ENCODE measurements at regions not wholly inside any gene's neighbourhood (a gene's known extent, or its start where the extent isn't known, plus 50 kb on each side); places are given as distances from the start of the nearest gene placed in this dataset.
A peak's percentile ranks its signal among the peaks of the same experiment; 100 is the strongest.
"Not testable (repeated sequence)": the region's sequence is repeated elsewhere in the genome, so short reads cannot be mapped to it uniquely, and the experiment has no call there.

DNA sequence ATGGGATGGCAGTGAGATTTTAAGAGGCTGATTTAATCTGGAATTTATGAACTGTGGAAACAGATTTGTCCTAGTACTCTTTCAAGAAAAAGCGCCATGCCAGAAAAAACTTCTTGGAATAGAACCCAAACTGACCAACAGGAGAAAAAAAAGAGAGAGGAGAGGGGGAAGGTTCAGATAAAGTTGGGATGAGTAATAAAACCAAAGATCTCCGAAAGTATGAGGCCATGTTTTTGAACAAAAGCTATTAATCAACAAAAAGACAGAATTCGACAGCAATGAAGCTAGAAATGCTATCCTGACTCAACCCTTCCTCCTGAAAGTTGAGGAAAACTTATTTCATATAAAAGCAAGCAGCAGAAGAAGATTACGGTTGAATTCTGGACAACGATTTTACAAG lies 135.5 kb downstream of the CEMIP2 start:
- no peak for DNase-seq

DNA sequence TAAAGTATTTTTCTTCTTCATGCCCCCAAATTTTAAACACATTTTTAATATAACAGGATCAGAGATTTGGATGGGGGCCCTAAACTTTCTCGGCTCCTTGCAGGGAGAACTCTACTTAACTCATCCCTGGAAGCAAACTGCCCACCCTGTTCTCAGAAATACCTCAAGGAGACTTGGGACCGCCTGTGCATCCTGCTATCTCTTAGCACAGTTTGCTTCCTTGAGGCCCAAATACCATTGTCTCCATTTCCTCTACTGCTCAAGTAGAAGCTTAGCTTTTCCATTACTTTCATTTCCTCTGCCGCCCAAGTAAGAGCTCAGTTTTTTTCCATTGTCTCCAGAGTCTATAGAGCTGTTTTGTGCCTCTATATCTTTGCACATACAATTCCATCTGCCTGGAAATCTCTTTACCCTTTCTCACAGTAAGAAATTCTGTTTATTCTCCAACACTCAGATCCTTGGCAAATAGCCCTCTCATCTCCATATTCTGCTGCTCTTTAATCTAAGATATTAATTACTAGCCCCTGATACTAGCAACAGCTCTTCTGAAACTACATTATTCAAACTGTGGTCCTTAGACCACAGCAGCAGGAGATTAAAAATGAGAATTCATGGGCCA lies 137.8 kb downstream of the CEMIP2 start:
- no peak for DNase-seq

DNA sequence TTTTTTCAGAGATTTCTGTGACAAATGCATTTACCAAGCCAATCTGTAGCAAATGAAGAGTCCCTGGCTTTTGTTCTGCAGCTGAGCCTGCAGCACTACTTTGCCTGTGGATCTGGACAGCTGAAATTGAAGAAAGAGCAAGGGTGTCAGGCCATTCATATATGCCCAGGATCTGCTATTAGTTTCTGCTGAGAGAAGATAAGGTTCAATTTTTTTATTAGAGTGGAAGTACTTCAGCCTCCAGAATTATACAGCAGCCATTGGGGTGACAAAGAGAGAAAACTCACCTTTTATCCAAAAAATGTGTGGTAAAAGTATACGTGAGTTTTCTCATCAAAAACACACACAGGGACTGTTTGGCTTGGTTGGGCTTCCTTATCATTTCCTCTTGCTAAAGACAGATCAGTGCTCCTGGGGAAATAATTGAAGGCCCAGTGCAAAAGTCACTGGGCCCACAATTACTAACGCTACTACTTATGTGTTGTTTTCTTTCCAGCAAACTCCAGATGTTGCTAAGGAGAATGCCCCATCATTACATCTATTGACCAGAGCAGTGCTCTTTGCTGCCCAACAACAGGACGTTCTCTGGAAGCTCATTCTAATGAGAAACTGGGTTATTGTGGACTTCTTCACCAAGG lies 138.6 kb downstream of the CEMIP2 start:
- no peak for DNase-seq

DNA sequence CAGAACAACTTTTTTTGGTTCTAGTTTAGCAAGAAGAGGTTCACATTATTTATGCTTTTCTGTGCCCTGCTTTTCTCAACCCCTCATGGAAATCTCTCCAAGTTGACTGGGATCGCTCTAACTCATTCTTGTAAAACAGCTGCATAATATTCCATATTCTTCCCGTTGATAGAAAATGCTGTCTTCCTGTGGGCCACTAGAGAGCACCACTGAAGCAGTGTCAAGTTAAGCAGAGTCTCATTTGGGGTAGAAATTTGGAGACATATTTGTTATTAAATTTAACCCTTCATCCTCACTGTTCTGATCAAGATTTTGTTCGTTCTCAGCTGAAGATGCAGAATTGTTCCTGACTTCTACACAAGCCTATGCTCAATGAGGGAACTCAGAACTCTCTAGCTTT lies 140.1 kb downstream of the CEMIP2 start:
- no peak for DNase-seq

DNA sequence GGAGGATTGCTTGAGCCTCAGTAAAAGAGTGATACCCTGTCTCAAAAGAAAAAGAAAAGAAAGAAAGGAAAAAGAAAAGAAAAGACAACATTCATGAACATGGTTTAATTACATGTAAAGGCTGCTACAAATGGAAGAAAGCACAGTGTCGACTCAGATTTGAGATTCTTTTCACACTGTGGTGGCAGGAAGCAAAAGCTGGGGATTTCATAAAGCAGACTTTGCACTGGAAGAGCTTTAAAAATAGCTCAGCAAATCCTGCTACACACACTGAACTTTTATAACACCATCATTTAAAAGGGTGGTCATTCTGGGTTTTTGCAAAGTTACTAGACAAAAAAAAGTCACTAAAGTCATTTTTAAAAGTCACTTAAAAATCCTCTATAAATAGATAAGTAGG lies 140.8 kb downstream of the CEMIP2 start:
- no peak for DNase-seq

DNA sequence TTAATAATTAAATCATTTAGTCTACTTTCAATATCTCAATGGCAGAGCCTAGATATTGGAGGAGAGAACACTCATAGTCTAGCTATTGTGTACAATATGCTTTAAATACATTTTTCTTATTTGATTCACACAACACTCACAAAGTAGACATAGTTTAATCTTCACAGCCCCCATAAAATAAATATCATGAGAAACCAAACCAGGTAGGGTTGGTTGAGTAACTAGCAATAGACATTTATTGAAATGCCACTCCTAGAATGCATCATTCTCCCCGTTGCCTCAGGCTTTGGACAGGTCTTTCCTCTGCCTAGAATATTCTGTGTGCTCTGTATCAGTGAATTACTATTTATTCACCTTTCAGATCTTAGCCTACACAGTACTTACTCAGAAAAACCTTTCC lies 141.9 kb downstream of the CEMIP2 start:
- DNase-seq = no peak

DNA sequence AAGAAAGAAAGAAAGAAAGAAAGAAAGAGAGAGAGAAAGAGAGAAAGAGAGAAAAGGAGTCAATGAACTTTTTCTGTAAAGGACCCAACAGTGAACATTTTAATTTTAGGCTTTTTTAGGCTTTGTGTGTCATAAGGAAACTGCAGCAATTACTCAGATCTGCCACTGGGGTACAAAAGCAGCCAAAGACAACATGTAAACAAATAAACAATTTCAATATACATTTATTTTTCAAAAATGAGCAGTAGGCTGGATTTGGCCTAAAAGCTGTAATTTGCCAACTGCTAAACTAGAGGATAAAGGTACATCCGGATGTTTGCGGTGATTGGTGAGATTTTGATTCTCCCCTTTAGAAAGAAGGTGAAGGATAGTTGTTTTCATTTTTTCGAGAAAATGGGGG lies 143.6 kb downstream of the CEMIP2 start:
- DNase-seq = no peak

DNA sequence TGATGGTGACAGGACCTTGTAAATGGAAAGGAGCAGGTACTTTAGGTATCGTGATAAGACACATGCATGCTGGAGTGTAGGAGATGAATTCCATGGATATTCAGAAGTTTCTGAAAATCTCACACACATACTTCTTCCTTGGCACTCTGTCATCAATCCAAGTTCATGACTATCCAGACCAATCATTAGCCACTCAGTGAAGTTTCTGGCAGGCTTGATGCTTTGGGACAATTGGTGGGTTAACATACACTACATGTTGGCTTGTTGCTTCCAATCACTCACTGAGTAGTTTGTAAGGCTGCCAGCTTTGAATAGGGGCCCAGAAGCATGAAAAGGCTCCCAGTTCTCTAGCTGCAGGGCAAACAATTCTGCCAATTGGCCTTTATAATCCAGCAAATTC lies 147.6 kb downstream of the CEMIP2 start:
- no peak for DNase-seq

DNA sequence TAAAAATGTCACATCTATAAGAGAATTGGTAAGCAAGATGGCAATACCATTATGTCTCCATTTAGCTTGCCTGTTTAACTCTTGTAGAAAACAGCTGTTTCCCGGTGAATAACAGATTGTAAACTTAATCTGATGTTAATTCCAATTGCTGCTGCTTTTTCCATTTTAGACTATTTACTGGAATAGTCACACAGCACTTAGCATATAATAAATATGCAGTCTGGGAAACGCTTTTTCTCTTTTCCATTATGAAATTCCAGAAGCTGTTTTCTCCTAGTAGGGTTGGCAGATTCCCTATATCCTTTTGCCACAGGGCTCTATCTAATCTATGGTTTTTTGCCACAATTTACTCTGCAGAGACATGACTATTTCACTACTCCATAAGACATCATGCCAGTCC lies 148.0 kb downstream of the CEMIP2 start:
- no peak for DNase-seq

DNA sequence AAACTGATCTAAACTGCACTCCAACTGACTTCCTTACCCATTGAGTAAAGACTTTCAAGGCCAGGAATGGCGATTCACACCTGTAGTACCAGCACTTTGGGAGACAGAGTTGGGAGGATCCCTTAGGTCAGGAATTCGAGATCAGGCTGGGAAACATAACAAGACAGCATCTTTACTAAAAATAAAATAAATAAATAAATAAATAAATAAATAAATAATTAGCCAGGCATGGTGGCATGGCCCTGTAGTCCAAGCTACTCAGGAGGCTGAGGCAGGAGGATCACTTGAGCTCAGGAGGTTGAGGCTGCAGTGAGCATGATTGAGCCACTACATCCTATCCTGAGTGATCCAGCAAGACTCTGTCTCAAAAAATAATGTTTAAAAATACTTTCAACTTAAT lies 148.4 kb downstream of the CEMIP2 start:
- DNase-seq = no peak

DNA sequence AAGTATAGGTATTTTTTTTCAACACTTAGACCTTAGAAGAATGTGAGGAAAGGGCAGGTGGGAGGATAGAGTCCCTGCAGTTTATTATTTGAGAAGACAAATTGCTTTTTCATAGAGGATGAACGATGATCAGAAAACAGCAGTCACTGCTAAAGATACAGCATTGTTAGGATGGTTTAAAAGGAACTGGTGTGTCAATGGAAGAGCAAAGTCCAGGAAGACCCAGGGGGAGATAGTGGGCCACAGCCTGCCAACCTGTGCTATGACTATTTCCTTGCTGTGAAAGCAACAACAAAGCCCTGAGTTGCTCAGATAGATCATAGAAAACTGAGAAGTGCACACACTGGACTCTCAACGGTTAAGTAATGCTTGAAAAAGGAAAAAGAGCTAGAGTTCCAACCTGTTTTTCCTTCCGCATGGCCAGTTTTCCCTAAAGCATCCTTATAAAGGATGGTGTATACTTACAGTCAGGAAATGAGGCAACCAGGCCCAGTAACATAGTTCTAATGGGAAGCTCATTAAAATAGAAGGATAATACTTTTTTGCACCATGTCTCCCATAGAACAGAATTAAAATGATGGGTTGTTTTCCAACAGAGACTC lies 153.8 kb downstream of the CEMIP2 start:
- DNase-seq = no peak

DNA sequence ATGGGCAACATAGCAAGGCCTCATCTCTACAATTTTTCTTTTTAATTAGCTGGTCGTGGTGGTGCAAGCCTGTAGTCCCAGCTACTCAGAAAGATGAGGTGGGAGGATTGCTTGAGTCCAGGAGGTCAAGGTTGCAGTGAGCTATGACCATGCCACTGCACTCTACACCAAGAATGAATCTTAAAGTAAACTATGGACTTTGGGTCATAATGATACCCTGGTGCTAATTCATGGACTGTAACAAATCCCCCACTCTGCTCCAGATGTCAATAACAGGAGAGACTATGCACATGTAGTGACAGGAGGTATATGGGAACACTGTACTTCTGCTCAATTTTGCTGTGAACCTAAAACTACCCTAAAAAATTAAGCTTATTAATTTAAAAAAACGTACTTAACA lies 155.4 kb downstream of the CEMIP2 start:
- no peak for DNase-seq

DNA sequence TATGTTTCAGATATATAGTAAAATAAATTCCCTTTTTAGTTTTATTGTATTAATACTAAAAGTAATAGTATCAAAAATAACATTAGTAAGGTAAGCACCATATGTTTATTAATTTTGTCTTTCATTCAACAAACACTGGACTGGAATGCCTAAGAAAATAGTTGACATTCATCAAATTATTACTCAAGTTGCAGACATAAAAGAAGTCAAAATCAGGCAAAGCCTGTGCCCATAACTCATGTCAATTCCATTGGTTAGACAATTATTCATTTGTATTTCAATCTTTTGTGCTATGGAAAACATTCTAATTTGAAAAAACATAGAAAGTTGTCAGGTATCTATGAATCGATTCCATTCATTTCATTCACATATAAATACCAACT lies 158.9 kb downstream of the CEMIP2 start:
- no peak for DNase-seq

DNA sequence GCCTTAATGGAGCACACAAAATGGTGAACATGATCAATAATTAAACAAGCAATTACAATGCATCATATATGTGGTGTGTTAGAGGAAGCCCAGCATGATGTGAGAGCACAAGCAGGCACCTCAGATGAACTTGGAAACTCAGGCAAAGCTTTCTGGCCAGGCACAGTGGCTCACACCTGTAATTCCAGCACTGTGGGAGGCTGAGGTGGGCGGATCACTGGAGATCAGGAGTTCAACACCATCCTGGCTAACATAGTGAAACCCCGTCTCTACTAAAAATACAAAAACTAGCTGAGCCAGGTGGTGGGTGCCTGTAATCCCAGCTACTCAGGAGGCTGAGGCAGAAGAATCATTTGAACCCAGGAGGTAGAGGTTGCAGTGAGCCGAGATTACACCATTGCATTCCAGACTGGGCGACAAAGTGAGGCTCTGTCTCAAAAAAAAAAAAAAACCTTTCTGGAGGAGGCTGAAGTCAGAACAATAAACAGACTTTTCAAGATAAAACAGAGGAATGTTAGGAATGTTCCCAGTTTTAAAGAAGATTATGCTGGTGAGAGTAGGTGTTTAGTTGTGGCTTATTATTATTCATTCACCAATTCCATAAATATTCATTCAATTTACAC lies 159.4 kb downstream of the CEMIP2 start:
- DNase-seq = no peak

DNA sequence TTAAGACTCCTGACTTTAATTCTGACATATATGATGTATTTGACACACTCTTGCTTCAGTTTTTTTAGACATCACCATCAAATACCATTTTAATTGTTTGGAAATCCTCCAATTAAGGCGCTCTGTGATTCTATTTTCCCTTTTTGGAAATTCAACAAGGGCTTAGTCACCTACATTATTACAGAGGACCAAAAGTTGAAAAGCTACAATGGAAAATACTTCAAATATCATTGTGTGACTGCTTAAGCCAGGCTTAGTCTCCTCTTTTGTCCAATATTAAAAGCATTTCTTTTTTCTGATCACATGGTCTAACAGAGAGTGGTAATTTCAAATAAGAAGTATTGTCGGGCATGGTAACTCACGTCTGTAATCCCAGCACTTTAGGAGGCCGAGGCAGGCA lies 160.3 kb downstream of the CEMIP2 start:
- no peak for DNase-seq

DNA sequence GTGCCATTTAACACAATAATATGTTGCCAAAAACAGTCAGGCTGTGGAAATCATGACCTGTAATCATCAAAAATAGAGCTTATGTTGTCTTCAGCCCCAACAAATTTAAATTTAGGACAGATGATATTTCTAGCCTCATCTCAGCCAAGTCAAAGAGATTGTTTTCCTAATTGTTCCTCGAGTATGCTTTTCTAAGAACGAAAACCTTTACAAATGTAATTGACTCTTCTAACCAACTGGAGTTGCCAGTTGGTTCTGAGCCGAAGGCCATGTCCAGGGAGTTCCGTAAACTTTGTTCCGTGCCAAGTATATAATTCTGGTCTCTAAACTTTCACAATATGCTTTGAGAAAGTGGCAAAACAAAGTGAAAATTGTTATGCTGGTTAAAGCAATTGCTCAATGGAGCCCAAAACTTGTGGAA lies 160.8 kb downstream of the CEMIP2 start:
- DNase-seq = no peak

DNA sequence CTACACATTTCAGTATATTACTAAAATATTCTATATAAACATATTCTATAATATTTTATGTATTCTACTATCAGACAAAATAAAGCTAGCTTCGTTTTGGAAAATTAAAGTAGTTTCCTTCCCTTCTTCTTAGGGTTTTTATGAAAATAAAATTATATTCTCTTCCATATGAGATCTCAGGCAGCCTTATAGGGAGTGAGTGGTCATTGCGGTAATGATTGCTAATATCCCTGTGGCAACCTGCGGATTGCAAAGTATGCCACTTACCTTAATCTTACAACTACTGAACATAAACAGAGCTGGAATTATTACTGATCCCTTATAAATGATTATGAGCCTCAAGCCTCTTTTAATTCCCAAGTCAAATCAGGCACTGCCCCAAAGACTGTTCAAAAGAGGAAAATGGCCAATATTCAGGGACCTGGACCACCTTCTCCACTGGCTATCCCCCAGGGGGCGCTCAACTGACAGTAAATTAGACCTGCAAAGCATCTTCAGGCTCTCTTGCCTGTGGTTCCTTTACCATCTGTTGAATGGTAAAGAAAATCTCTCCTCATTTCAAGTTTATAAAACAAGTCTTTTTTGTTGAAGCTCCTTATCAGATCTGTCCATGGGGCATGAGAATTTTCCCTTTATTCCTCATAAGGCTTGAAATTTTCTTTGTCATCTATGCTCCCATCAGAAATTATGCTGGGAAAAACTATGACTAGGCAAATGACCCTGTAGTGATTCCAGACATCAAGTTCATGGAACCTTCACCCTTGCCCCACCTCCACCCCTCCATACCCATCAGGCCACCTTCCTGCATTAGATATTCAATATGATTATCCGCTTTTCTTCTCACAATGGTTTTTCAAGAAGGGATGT lies 163.9 kb downstream of the CEMIP2 start:
- DNase-seq = peak; percentile 92

DNA sequence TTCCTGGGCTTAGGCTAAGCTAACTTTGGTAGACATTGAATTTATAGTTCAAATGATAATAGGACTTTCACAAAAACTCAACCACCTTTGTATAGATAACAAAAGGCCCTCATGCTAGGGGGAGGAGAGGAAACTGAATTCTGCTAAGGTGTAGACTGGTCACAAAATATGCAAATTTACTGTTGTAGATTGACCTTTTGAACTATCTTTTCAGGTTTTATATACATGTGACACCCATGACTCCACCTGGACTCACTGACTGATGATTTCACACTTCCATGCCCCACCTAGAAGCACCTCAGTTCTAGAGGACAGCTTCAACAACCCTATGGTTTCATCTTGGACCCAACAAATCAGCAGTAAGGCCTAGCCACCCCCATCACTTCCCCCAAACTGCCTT lies 165.7 kb downstream of the CEMIP2 start:
- no peak for DNase-seq

DNA sequence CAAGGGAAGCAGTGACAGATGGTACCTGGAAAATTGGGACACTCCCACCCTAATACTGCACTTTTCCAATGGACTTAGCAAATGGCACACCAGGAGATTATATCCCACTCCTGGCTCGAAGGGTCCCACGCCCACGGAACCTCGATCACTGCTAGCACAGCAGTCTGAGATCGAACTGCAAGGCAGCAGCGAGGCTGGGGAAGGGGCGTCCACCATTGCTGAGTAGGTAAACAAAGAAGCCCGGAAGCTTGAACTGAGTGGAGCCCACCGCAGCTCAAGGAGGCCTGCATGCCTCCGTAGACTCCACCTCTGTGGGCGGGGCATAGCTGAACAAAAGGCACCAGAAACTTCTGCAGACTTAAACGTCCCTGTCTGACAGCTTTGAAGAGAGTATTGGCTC lies 172.6 kb downstream of the CEMIP2 start:
- DNase-seq = not testable (repeated sequence)

DNA sequence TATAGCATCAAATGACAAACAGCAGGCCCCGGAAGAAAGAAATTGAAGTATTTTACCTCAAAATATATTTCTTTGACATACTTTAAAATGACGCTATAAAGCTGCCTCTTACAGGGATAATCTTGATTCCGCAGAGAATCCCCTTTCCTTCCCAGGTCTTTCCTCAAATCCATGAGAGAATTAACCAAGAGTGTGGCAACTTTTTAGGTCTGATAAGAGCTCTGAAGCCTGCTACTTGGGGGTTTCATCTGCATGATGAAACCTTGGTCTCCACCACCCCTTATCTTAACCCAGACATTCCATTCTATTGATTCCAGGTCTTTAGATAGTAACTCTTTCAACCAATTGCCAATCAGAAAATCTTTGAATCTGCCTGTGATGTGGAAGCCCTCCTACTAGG lies 173.8 kb downstream of the CEMIP2 start:
- DNase-seq = no peak

DNA sequence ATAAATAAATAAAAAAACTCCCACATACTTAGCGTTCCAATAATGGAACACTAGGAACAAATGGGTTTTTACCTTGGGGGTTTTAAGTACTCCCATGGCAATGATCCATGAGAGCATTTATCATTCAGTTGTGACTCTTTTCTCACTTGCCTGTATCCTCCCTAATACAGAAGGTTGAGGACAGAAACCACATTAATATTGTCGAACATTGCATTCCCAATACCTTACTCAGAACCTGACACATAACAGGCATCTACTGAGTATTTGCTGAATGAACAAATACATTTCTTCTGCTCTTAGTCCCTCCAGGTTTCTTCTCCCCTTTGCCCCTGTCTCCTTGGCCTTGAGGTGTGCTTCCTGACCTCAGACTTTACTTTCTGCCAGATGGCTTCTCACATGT lies 175.9 kb downstream of the CEMIP2 start:
- DNase-seq = no peak

DNA sequence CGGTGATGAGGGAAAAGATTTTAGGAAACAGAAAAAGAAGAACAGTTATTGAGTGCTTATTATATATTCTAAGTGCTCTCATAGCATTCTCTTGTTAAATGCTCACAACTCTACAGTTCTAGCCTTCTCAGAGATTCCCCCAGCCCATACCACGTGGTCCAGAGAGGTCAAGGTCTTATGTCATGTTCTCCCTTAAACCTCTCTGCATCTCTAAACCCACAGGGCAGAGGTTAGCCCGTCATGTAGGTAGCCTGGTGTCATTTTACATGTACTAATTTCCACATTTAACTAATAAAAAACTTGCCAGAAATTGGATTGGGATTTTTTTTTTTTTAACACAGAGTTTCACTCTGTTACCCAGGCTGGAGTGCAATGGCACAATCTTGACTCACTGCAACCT lies 178.0 kb downstream of the CEMIP2 start:
- DNase-seq = no peak

DNA sequence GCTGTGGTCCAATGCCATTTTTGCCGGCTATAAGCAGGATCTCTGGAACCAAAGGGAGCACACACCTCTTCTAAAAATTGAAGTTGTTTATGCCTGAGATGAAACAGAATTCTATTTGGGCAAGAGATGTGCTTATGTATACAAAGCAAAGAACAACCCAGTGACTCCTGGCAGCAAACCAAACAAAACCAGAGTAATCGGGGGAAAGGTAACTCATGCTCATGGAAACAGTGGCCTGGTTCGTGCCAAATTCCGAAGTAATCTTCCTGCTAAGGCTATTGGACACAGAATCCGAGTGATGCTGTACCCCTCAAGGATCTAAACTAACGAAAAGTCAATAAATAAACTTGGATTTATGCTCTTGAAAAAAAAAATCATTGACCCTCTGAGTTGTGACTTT lies 178.7 kb downstream of the CEMIP2 start:
- no peak for DNase-seq
